ENCODE measurements at regions not wholly inside any gene's neighbourhood (a gene's known extent, or its start where the extent isn't known, plus 50 kb on each side); places are given as distances from the start of the nearest gene placed in this dataset.

GRCh38 chr14:42374332-42374731 is 767.7 kb downstream of the LRFN5 start:
- Histone ChIP-seq H3K36me3 (no peaks in the 10 kb centered on the region), H3K4me3 (ENCODE audit: low read depth, low read length) (no peak overlapping the region), H3K9me3 (no peaks in the 10 kb centered on the region; the same call in 1 of the 2 replicates), H3K4me1 (no peaks in the 10 kb centered on the region), H3K27me3 (no peaks in the 10 kb centered on the region)
- no peak for TF ChIP-seq CTCF (IDR thresholded peaks at IDR 0.05; ENCODE audit: low read depth, low read length)
- no peak for DNase-seq

GRCh38 chr14:42370056-42370455 is 763.4 kb downstream of the LRFN5 start:
- no peaks in the 10 kb centered on the region for H3K27me3 ChIP-seq
- no peak overlapping the region for H3K4me3 ChIP-seq (ENCODE audit: low read depth, low read length)
- no peak for TF ChIP-seq CTCF (IDR thresholded peaks at IDR 0.05; ENCODE audit: low read depth, low read length)
- no peaks in the 10 kb centered on the region for H3K36me3 ChIP-seq
- H3K9me3 ChIP-seq, result no peaks in the 10 kb centered on the region; the same call in 1 of the 2 replicates
- H3K4me1 ChIP-seq, result no peaks in the 10 kb centered on the region
- DNase-seq, result no peak

DNA sequence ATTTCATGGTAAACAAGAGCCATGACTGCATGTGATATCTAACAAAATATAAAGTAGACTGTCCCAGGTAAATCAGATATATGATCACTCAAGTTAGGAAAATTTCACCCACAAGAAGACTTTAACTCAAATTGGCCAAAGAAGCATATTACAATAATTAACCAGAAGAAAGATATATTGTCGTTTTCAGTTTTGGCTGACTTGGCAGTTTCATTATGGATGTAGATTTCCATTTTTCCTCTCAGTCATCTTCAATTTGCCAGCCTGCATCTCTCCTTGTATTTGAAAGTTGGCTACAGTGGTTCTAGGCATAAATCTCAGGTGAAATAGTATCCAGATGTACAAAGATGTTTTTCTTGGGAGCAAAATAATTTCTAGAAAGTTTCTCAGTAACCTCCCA is 761.6 kb downstream of the LRFN5 start:
- Histone ChIP-seq H3K4me3 (ENCODE audit: low read depth, low read length) (no peak overlapping the region), H3K27me3 (no peaks in the 10 kb centered on the region), H3K36me3 (no peaks in the 10 kb centered on the region), H3K4me1 (no peaks in the 10 kb centered on the region), H3K9me3 (no peaks in the 10 kb centered on the region; the same call in 1 of the 2 replicates)
- no peak for DNase-seq
- no peak for TF ChIP-seq CTCF (IDR thresholded peaks at IDR 0.05; ENCODE audit: low read depth, low read length)

DNA sequence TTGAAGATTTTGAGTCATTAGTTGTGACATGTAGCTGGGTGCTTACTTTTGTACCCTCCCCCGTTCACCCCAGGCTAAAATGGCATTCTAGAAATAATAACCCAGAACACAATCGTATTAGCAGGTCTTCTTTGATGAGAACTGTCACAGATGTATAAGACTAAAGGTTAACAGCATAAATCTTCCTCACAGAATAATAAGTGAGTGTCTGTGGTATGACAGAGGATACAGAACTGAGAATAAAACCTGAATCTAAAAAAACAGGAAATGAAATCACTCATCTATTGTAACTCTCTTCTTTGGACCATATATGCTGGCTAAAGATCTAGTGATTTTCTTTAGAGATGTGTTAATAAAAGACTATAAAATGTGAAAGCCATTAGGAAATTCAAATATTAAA is 746.6 kb downstream of the LRFN5 start:
- TF ChIP-seq CTCF (IDR thresholded peaks at IDR 0.05; ENCODE audit: low read depth, low read length), result no peak
- no peaks in the 10 kb centered on the region for H3K4me1 ChIP-seq
- no peaks in the 10 kb centered on the region for H3K9me3 ChIP-seq
- H3K4me3 ChIP-seq (ENCODE audit: low read depth, low read length), result no peak overlapping the region
- no peaks in the 10 kb centered on the region for H3K36me3 ChIP-seq
- no peaks in the 10 kb centered on the region for H3K27me3 ChIP-seq
- no peak for DNase-seq

DNA sequence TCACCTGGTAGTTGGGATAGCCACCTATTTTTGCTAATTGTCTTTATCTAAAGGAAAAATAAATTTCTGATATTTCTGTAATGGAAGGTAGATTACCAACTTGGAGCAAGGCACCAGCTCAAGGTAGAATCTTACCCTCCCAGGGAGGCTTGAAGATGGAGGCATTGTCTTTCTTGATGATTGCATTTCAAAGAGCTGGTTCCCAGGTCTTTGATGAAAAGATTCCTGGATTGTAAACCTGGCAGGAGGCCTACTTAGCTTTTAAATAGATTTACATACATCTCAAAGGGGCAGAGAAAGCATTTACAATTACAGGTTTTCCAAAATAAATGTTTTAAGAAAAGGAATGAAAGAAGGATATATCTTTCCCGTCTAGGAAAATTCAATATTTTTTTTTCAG is 729.2 kb downstream of the LRFN5 start:
- TF ChIP-seq CTCF (IDR thresholded peaks at IDR 0.05; ENCODE audit: low read depth, low read length), result no peak
- DNase-seq, result no peak
- no peaks in the 10 kb centered on the region for H3K27me3 ChIP-seq
- H3K36me3 ChIP-seq, result no peaks in the 10 kb centered on the region
- no peaks in the 10 kb centered on the region; the same call in 1 of the 2 replicates for H3K9me3 ChIP-seq
- no peaks in the 10 kb centered on the region for H3K4me1 ChIP-seq
- H3K4me3 ChIP-seq (ENCODE audit: low read depth, low read length), result no peak overlapping the region

GRCh38 chr14:42334931-42335330 is 728.3 kb downstream of the LRFN5 start:
- H3K4me3 ChIP-seq (ENCODE audit: low read depth, low read length), result no peak overlapping the region
- H3K9me3 ChIP-seq, result no peaks in the 10 kb centered on the region
- DNase-seq, result no peak
- H3K36me3 ChIP-seq, result no peaks in the 10 kb centered on the region
- no peak for TF ChIP-seq CTCF (IDR thresholded peaks at IDR 0.05; ENCODE audit: low read depth, low read length)
- H3K4me1 ChIP-seq, result no peaks in the 10 kb centered on the region
- H3K27me3 ChIP-seq, result no peaks in the 10 kb centered on the region

Measured in BE2C (cell line).